ENCODE measurements at regions not wholly inside any gene's neighbourhood (a gene's known extent, or its start where the extent isn't known, plus 50 kb on each side); places are given as distances from the start of the nearest gene placed in this dataset.
"Not testable (repeated sequence)": the region's sequence is repeated elsewhere in the genome, so short reads cannot be mapped to it uniquely, and the experiment has no call there.

- no peak for DNase-seq
Measured at GRCh38 chr3:81363816-81364215, 397.6 kb downstream of the GBE1 start.

DNA sequence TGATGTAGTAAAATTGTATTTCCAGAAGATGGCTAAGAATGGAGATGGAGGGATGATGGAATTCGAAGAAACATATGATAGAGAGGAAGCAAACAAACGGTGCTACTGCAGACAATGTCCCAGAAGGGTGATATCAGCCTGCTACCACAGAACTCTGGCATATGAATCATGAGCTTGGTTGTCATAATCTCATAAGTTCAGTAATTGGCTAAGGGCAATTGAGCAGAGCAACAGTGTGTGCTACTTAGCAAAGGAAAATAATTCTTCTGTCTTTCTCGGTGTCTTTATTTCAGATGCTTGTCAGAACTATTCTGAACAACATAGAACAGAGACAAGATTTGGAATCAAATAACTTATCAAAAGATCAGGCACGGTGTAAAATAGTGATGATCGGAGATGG, 407.3 kb downstream of the GBE1 start:
- no peak for DNase-seq

DNA sequence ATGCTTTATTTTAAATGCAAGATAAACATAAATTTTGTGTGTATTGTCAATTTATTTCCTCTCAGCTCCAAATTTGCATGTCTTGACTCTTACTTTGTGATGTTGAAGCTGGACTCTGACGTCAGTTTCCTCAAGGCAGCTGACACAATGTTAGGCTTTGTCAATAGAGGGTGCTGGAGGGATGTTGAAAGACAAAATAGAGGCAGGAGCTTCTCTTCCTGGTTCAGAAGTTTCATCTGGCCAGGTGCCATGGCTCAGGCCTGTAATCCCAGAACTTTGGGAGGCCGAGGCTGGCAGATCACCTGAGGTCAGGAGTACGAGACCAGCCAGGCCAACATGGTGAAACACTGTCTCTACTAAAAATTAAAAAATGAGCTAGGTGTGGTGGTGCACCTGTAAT, 408.6 kb downstream of the GBE1 start:
- no peak for DNase-seq

GRCh38 chr3:81349816-81350340, 411.6 kb downstream of the GBE1 start:
- no peak for DNase-seq

DNA sequence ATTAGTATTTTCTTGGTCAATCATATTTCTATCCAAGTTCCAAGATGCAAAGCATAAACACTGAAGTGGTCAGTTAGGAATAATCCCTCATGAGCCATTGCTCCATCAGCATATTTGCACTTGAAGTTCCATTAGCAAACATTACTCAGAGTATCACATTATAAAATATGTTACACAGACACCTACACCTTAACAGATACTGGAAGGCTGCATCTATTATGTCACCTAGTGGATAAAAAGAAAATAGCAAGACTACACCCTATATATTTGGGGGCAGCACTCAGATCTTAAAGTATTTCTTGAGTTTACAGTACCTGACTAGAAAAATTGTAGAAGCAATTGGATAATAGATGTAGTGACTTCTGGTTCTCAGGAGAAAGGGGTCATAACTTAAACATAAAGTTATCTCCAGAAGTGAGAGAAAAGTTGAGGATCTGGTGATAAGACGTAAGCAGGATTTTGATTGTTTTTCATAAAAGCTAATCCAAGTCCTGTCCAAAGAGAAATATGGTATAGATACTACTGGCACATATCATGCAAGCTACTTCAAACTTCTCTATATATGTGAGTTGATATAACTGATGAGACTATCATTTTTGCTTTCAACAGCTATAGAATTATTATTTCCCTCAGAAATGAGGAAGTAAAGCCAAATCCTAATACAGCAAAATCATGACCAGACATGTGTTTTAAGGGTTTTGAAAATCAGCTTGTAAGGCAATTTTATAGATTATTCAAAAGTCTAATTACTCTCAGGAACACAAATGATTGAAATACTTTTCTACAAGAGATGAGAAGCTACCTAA, 422.2 kb downstream of the GBE1 start:
- DNase-seq, result no peak

- no peak for DNase-seq
Measured at GRCh38 chr3:81336470-81336869, 425.0 kb downstream of the GBE1 start.

- not testable (repeated sequence) for DNase-seq
Measured at GRCh38 chr3:81329835-81330234, 431.6 kb downstream of the GBE1 start.

DNA sequence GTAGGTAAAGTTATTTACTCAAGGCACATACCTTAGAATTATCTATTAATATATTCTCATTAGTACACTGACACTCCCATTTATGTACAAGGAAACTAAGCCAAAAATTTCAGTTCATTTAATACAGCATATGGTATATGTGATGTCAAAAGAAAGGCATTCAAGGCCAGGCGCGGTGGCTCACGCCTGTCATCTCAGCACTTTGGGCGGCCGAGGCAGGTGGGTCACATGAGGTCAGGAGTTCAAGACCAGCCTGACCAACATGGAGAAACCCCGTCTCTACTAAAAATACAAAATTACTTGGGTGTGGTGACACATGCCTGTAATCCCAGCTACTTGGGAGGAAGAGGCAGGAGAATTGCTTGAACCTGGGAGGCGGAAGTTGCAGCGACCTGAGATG, 435.2 kb downstream of the GBE1 start:
- no peak for DNase-seq

GRCh38 chr3:81320862-81321261, 440.6 kb downstream of the GBE1 start:
- DNase-seq, result no peak

DNA sequence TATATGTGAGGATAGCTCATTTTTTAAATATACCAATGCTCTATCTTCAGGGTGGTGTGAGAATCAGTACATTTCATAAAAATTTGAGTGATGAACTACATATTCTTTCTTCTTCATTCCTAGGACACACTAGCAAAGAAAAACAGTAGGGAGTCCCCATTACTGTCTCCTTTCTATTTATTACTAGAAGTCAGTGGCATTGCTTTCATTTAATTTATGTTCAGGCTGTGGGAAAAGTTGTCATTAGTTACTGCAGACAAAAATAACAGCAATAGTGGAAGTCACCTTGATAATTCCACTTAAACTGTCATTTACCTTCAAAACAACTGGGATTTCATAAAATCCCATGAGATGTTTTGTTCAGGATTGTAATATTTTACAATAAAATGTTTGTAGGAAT, 446.4 kb downstream of the GBE1 start:
- DNase-seq, result no peak

DNA sequence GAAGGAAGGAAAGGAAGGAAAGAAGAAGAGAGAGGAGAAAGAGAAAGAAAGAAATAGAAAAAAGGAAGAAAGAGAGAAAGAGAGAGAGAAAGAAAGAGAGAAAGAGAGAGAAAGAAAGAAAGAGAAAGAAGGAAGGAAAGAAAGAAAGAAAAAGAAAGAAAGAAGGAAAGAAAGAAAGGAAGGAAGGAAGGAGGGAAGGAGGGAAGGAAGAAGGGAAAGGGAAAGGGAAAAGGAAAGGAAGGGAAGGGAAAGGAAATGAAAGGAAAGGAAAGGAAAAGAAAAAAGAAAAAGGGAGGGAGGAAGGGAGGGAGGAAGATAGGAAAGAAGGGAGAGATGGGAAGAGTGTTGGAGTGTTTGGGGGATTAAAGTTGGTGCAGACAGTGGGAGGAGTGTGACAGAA, 450.1 kb downstream of the GBE1 start:
- DNase-seq, result no peak

DNA sequence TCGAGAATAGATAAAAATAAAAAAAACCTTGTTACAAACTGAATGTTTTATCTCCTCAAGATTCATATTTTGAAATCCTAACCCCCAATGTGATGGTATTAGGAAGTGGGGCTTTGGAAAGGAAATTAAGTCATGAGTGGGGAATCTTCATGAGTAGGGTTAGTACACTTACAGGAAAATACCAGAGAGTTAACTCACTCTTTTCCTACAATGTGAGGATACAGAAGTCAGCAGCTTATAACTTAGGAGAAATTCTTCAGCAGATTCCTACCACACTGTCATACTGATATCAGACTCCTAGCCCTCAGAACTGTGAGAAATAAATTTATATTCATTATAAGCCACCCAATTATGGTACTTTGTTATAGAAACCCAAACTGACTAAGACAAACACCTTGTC, 453.1 kb downstream of the GBE1 start:
- DNase-seq, result no peak

GRCh38 chr3:81307221-81307620, 454.2 kb downstream of the GBE1 start:
- DNase-seq, result no peak

GRCh38 chr3:81303321-81303720, 458.1 kb downstream of the GBE1 start:
- no peak for DNase-seq

DNA sequence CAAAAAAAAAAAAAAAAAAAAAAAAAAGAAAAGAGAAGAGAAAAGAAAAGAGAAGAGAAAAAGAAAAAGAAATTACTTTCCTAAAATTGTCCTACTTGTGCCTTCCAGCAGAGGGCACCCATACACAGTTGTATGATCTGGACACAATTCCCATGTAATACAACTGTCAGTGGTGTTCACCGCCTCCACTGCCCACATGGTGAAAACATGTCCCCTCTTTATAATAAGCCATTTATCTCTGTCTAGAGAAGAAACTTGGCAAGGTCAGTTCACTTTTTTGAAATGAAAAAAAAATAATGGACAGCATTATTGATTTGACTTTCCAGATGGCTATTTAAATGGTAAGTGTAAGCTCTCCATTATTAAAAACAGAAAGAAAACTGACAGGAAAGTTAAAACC, 459.4 kb downstream of the GBE1 start:
- peak; percentile 0 to 4 for DNase-seq

GRCh38 chr3:81301230-81301629, 460.2 kb downstream of the GBE1 start:
- no peak for DNase-seq

DNA sequence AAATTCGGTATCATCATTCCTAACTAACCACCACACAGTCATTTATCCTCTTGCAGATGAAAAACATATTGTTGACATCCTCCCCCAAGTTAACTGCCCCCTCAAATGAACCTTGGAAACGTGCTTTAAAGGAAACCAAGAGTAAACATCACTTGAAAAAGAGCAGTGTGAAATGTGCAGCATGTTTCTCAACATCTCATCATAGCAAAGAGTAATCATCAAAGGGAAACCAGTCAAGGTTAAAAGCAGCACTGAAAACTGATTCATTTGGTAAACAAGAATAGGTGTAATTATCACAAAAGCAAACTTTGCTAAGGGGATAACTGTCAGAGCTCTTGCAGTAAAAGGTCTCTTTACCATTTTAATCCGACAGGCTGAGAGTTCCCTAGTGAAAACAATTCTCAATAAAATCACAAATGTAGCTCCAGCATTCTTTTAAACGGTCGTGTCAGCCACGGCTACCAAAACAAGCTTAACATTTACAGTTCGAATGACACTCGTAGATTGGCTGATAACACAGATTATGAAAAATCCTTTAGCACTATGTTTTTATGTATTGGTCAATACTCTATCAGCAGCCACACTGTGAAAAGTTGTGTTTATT, 461.0 kb downstream of the GBE1 start:
- DNase-seq, result no peak

DNA sequence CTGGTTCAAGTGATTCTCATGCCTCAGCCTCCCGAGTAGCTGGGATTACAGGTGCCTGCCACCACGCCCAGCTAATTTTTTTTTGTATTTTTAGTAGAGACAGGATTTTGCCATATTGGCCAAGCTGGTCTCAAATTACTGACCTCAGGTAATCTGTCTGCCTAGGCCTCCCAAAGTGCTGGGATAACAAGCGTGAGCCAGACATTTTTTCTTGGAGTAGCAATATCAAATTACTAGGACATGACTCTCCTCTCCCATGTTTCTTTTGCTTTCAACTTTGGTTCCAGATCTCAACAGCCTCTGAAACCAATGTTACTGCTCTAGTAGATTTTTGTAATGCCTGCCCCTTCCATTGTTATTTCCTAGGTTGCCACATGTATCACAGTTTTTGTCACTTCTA, 462.0 kb downstream of the GBE1 start:
- no peak for DNase-seq

GRCh38 chr3:81295906-81296577, 465.4 kb downstream of the GBE1 start:
- DNase-seq, result no peak

- DNase-seq, result no peak
Measured at GRCh38 chr3:81293156-81293555, 468.3 kb downstream of the GBE1 start.

- no peak for DNase-seq
Measured at GRCh38 chr3:81291586-81291985, 469.9 kb downstream of the GBE1 start.

DNA sequence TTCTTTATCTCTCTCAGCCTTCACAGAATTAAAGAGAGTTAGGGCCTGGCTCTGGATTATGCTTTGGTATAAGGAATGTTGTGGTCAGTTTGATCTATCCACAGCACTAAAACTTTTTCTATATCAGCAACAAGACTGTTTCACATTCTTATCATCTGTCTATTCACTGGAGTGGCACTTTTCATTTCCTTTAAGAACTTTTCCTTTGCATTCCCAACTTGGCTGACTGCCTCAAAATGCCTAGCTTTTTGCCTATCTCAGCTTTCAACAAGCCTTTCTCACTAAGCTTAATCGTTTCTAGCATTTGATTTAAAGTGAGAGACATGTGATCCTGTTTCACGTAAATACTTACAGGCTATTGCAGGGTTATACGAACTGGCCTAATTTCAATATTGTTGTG, 471.8 kb downstream of the GBE1 start:
- no peak for DNase-seq

- no peak for DNase-seq
Measured at GRCh38 chr3:81279481-81280379, 481.7 kb downstream of the GBE1 start.

Measured in activated CD4-positive, alpha-beta T cell treated with anti-CD3 and anti-CD28 coated beads, Interleukin-2, amount 50 U/mL, for 48 hours (primary cell).